HepG2 (cell line): ENCODE measurements at regions not wholly inside any gene's neighbourhood (a gene's known extent, or its start where the extent isn't known, plus 50 kb on each side); places are given as distances from the start of the nearest gene placed in this dataset.

Source experiments
- ATAC-seq: fragments of 200-7000 bp; cut with Tn5 transposase; 3 replicates; pipeline ENCODE4 v1.9.1; 2020; ENCODE audit warnings: mild to moderate bottlenecking, moderate library complexity
- BruUV-seq: library from RNA; stranded (reverse); fragments of 400-500 nt; replicated peaks from 2 replicates; lab custom pipeline; 2021; lab: Mats Ljungman, UMichigan
- CTCF ChIA-PET: fragments of 300-600 bp; formaldehyde crosslinking; extraction: SDS; loops from one replicate; lab custom pipeline; 2021; ENCODE audit warnings: low total read pairs, inconsistent platforms, low intra/inter-chr PET ratio; lab: Yijun Ruan, JAX
- POLR2A ChIA-PET: fragments of 350-600 bp; sonication (Branson Sonifier 250); formaldehyde crosslinking; loops from one replicate; lab custom pipeline; 2020; ENCODE audit warnings: antibody characterized with exemption, inconsistent platforms; lab: Yijun Ruan, JAX
- DNase-seq: peaks from one replicate; pipeline ENCODE4 v3.0.0-alpha.2; 2015; ENCODE audit warnings: low spot score
- FAIRE-seq: peaks from 3 replicates; lab custom pipeline; 2011; peaks lifted over from hg19 to GRCh38; lab: Jason Lieb, UNC
- H2AFZ ChIP-seq: one replicate; pipeline ENCODE4 v1.6.1; 2011; ENCODE audit warnings: low read length, inconsistent platforms
- H3K27ac ChIP-seq: fragments of 300-600 bp; 3 replicates; pipeline ENCODE4 v1.8.0; 2011; ENCODE audit warnings: mixed run types, mild to moderate bottlenecking, mixed read lengths, low read length, inconsistent platforms; ENCODE audit not compliant: insufficient read depth; ENCODE audit errors: extremely low read length
- H3K27me3 ChIP-seq, 2 experiments: fragments of 200-600 bp in 1 of 2; 2 replicates in 1 of 2; 3 replicates in 1 of 2; pipeline versions ENCODE4 v1.6.0 to v1.8.0; 2011; ENCODE audit warnings: low read length in 2 of 2, mild to moderate bottlenecking in 2 of 2, moderate library complexity in 2 of 2, inconsistent platforms in 1 of 2; ENCODE audit not compliant: insufficient read depth in 2 of 2, control insufficient read depth in 1 of 2
- H3K36me3 ChIP-seq, 2 experiments: fragments of 200-600 bp in 1 of 2; replicated peaks in 1 of 2; 2 replicates in 1 of 2; 3 replicates in 1 of 2; pipeline versions ENCODE4 v1.5.1 to v1.8.0; 2011; ENCODE audit warnings: low read length in 2 of 2, inconsistent platforms in 1 of 2; ENCODE audit not compliant: insufficient read depth in 2 of 2, control insufficient read depth in 1 of 2
- H3K4me1 ChIP-seq: 2 replicates; pipeline ENCODE4 v1.5.1; 2012; ENCODE audit warnings: low read length, inconsistent platforms; ENCODE audit not compliant: insufficient read depth
- H3K4me2 ChIP-seq: 2 replicates; pipeline ENCODE4 v1.6.0; 2011; ENCODE audit warnings: low read depth, low read length, inconsistent platforms
- H3K4me3 ChIP-seq, 3 experiments: fragments of 200-600 bp in 1 of 3; sonication (generic), shearing (Covaris generic) in 1 of 3; replicated peaks in 1 of 3; 2 replicates each; pipeline ENCODE4 v1.5.1; 2011 to 2016; ENCODE audit warnings: low read length in 3 of 3, inconsistent platforms in 2 of 3, low read depth in 2 of 3, mild to moderate bottlenecking in 2 of 3, control low read depth in 1 of 3, mixed read lengths in 1 of 3; ENCODE audit not compliant: insufficient read depth in 1 of 3
- H3K79me2 ChIP-seq: one replicate; pipeline ENCODE4 v1.6.1; 2011; ENCODE audit warnings: low read length, inconsistent platforms; ENCODE audit not compliant: insufficient read depth
- H3K9ac ChIP-seq: 2 replicates; pipeline ENCODE4 v1.6.0; 2011; ENCODE audit warnings: mild to moderate bottlenecking, low read depth, low read length, inconsistent platforms; ENCODE audit not compliant: insufficient read depth
- H3K9me3 ChIP-seq: 2 replicates; pipeline ENCODE4 v1.5.1; 2012; ENCODE audit warnings: mild to moderate bottlenecking, low read length
- H4K20me1 ChIP-seq: 2 replicates; pipeline ENCODE4 v1.6.0; 2011; ENCODE audit warnings: inconsistent platforms, mild to moderate bottlenecking, low read length, moderate library complexity; ENCODE audit not compliant: insufficient read depth
- EZH2 ChIP-seq: conservative IDR thresholded peaks from 2 replicates; pipeline ENCODE4 v1.6.1; 2012; ENCODE audit warnings: mild to moderate bottlenecking, low read depth, low read length, moderate library complexity
- FOXO1 ChIP-seq: sonication (generic); formaldehyde crosslinking; IDR thresholded peaks from 2 replicates; pipeline ENCODE4 v1.4.0; 2020; ENCODE audit warnings: missing genetic modification reagents
- RBFOX2 ChIP-seq: fragments of 200-400 bp; formaldehyde crosslinking; IDR thresholded peaks from 2 replicates; pipeline ENCODE4 v1.6.1; 2017; ENCODE audit warnings: low read depth, mild to moderate bottlenecking, low read length
- RELA ChIP-seq: sonication (generic); formaldehyde crosslinking; IDR thresholded peaks from 2 replicates; pipeline ENCODE4 v1.4.0; 2020; ENCODE audit warnings: missing genetic modification reagents
- SP140L ChIP-seq: sonication (generic); formaldehyde crosslinking; IDR thresholded peaks from 2 replicates; pipeline ENCODE4 v1.4.0; 2020; ENCODE audit warnings: missing genetic modification reagents, borderline replicate concordance
- U2AF2 ChIP-seq: fragments of 200-400 bp; formaldehyde crosslinking; IDR thresholded peaks from 2 replicates; pipeline ENCODE4 v1.6.1; 2017; ENCODE audit warnings: low read depth, mild to moderate bottlenecking, low read length
- XRCC5 ChIP-seq: fragments of 200-400 bp; formaldehyde crosslinking; optimal IDR thresholded peaks from 2 replicates; pipeline ENCODE3; 2017; ENCODE audit warnings: mild to moderate bottlenecking, low read length
- ZNF564 ChIP-seq: sonication (generic); formaldehyde crosslinking; IDR thresholded peaks from 2 replicates; pipeline ENCODE4 v1.8.1; 2023; ENCODE audit warnings: mild to moderate bottlenecking, missing genetic modification reagents
- ZNF7 ChIP-seq: IDR thresholded peaks from 2 replicates; pipeline ENCODE4 v1.6.1; 2016; ENCODE audit warnings: missing biosample characterization, missing genetic modification reagents
- WGBS: methylation state at CpG from one replicate; pipeline ENCODE4 v1.1.6; 2017; ENCODE audit warnings: low lambda C conversion rate; 5-methylcytosine and 5-hydroxymethylcytosine counted together
- in situ Hi-C: cut with HindIII; loops from 2 replicates; pipeline ENCODE4 v1.10.0; 2017; ENCODE audit warnings: low pct_unique_long_range_greater_than_20kb; ENCODE audit not compliant: extremely low pct_ligation_motif_present
- intact Hi-C: fragments of 100-400 bp; cut with micrococcal nuclease; formaldehyde crosslinking; loops from one replicate; pipeline ENCODE4 v1.10.0; 2022; ENCODE audit not compliant: unreplicated experiment
- TF ChIP-seq, protein P1 (sequence below), 2 experiments: fragments of 450-650 bp in 1 of 2; sonication (generic) in 1 of 2; formaldehyde crosslinking in 1 of 2; IDR thresholded peaks; 2 replicates each; pipeline versions ENCODE4 v1.6.1 to v1.8.0; 2016 to 2022; ENCODE audit warnings: antibody characterized with exemption in 1 of 2, mild to moderate bottlenecking in 1 of 2, missing genetic modification reagents in 1 of 2
- TF ChIP-seq, protein P2 (sequence below): sonication (generic); formaldehyde crosslinking; IDR thresholded peaks from 2 replicates; pipeline ENCODE4 v1.5.0; 2020; ENCODE audit warnings: mild to moderate bottlenecking, missing genetic modification reagents
- TF ChIP-seq, protein P3 (sequence below): sonication (generic); formaldehyde crosslinking; IDR thresholded peaks from 2 replicates; pipeline ENCODE4 v1.8.0; 2022; ENCODE audit warnings: missing genetic modification reagents, mild to moderate bottlenecking, borderline replicate concordance

DNA sequence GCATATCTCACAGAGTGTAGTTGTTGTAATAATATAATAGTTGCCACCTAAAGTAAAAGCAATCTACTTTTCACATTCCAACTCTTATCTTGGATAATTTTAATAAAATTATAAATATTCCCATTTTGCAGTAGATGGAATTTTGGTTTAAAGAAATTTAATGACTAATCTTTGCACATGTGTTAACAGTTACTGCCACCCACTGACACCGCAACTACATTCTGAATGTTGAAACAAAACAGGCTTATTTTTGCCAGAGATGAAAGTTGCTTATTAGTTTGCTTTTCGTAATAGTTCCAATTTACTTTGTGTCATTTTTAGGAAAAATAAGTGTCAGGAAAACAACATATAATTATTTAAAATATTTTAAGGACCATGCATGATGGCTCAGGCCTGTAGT, 557.5 kb upstream of the PCDH15 start (continued):
- TF ChIP-seq, protein P1, sequence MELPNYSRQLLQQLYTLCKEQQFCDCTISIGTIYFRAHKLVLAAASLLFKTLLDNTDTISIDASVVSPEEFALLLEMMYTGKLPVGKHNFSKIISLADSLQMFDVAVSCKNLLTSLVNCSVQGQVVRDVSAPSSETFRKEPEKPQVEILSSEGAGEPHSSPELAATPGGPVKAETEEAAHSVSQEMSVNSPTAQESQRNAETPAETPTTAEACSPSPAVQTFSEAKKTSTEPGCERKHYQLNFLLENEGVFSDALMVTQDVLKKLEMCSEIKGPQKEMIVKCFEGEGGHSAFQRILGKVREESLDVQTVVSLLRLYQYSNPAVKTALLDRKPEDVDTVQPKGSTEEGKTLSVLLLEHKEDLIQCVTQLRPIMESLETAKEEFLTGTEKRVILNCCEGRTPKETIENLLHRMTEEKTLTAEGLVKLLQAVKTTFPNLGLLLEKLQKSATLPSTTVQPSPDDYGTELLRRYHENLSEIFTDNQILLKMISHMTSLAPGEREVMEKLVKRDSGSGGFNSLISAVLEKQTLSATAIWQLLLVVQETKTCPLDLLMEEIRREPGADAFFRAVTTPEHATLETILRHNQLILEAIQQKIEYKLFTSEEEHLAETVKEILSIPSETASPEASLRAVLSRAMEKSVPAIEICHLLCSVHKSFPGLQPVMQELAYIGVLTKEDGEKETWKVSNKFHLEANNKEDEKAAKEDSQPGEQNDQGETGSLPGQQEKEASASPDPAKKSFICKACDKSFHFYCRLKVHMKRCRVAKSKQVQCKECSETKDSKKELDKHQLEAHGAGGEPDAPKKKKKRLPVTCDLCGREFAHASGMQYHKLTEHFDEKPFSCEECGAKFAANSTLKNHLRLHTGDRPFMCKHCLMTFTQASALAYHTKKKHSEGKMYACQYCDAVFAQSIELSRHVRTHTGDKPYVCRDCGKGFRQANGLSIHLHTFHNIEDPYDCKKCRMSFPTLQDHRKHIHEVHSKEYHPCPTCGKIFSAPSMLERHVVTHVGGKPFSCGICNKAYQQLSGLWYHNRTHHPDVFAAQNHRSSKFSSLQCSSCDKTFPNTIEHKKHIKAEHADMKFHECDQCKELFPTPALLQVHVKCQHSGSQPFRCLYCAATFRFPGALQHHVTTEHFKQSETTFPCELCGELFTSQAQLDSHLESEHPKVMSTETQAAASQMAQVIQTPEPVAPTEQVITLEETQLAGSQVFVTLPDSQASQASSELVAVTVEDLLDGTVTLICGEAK (IDR thresholded peaks at IDR 0.05), result no peak
- TF ChIP-seq, protein P1 (CRISPR knock-in tag; IDR thresholded peaks at IDR 0.05), result no peak
- TF ChIP-seq SP140L (CRISPR knock-in tag) (no peak), U2AF2 (no peak)

DNA sequence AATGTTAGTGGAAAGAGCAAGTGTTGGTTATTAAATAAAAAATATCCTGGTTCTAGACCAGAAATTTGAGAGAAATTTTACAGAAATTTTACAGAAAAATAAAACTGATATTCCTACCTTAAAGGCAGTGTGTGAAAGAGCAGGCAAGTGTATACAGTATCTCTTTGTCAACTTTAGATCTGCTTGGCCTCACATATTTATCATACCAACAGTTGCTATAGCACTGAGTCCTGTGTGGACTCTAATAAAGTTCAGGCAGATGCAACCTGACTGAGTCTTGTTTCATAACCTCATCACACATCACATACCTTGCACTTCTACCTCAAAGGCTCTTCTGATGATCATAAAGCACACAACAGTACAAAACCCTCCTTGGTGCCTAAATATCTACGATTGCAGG, 552.4 kb upstream of the PCDH15 start:
- Histone ChIP-seq H3K27ac (no peak overlapping the region), H2AFZ (no peak overlapping the region), H3K4me2 (no peak overlapping the region), H3K36me3 (no peaks in the 10 kb centered on the region), H3K27me3 (no peaks in the 10 kb centered on the region), H3K4me3 (no peak overlapping the region), H3K9ac (no peak overlapping the region), H3K4me1 (no peaks in the 10 kb centered on the region), H3K9me3 (no peaks in the 10 kb centered on the region), H4K20me1 (no peaks in the 10 kb centered on the region), H3K79me2 (no peaks in the 10 kb centered on the region)
- 0% methylated on average over 1 of the region's 1 CpG for WGBS
- POLR2A ChIA-PET, result no interaction called here
- no TSS peak for BruUV-seq
- CTCF ChIA-PET, result no interaction called here
- intact Hi-C loops, result no loop called here
- in situ Hi-C loops, result no loop called here
- ATAC-seq (no peak), DNase-seq (no peak), FAIRE-seq (no peak)
- no peak for TF ChIP-seq RELA (CRISPR knock-in tag)
- TF ChIP-seq EZH2, result no peak
- TF ChIP-seq FOXO1, result no peak
- TF ChIP-seq ZNF7 (CRISPR knock-in tag), result no peak
- TF ChIP-seq, protein P2, sequence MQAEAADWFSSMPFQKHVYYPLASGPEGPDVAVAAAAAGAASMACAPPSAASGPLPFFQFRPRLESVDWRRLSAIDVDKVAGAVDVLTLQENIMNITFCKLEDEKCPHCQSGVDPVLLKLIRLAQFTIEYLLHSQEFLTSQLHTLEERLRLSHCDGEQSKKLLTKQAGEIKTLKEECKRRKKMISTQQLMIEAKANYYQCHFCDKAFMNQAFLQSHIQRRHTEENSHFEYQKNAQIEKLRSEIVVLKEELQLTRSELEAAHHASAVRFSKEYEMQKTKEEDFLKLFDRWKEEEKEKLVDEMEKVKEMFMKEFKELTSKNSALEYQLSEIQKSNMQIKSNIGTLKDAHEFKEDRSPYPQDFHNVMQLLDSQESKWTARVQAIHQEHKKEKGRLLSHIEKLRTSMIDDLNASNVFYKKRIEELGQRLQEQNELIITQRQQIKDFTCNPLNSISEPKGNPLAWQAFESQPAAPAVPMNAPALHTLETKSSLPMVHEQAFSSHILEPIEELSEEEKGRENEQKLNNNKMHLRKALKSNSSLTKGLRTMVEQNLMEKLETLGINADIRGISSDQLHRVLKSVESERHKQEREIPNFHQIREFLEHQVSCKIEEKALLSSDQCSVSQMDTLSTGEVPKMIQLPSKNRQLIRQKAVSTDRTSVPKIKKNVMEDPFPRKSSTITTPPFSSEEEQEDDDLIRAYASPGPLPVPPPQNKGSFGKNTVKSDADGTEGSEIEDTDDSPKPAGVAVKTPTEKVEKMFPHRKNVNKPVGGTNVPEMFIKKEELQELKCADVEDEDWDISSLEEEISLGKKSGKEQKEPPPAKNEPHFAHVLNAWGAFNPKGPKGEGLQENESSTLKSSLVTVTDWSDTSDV (CRISPR knock-in tag), result no peak
- TF ChIP-seq ZNF564 (CRISPR knock-in tag), result no peak
- no peak for TF ChIP-seq RBFOX2
- TF ChIP-seq, protein P3, sequence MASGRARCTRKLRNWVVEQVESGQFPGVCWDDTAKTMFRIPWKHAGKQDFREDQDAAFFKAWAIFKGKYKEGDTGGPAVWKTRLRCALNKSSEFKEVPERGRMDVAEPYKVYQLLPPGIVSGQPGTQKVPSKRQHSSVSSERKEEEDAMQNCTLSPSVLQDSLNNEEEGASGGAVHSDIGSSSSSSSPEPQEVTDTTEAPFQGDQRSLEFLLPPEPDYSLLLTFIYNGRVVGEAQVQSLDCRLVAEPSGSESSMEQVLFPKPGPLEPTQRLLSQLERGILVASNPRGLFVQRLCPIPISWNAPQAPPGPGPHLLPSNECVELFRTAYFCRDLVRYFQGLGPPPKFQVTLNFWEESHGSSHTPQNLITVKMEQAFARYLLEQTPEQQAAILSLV, result no peak
- no peak for TF ChIP-seq XRCC5
